Duodenal mucosa (tissue), 2 donors: ENCODE measurements at regions not wholly inside any gene's neighbourhood (a gene's known extent, or its start where the extent isn't known, plus 50 kb on each side); places are given as distances from the start of the nearest gene placed in this dataset.
"Not testable (repeated sequence)": the region's sequence is repeated elsewhere in the genome, so short reads cannot be mapped to it uniquely, and the experiment has no call there.

ENCODE experiments used
- H3K27ac ChIP-seq: one replicate; pipeline ENCODE4 v1.7.0; 2013; ENCODE audit warnings: low read depth, low read length
- H3K27me3 ChIP-seq, 2 donors: one replicate each; pipeline ENCODE4 v1.7.0; 2013; ENCODE audit warnings: low read length in 2 of 2, control low read depth in 1 of 2; ENCODE audit not compliant: insufficient read depth in 2 of 2, control insufficient read depth in 1 of 2
- H3K36me3 ChIP-seq, 2 donors: one replicate each; pipeline ENCODE4 v1.7.0; 2013; ENCODE audit warnings: low read length in 2 of 2, control low read depth in 1 of 2; ENCODE audit not compliant: insufficient read depth in 2 of 2, control insufficient read depth in 1 of 2
- H3K4me1 ChIP-seq, 2 donors: one replicate each; pipeline ENCODE4 v1.7.0; 2013; ENCODE audit warnings: low read length in 2 of 2, control low read depth in 1 of 2; ENCODE audit not compliant: insufficient read depth in 2 of 2, control insufficient read depth in 1 of 2
- H3K4me3 ChIP-seq, 2 donors: one replicate each; pipeline ENCODE4 v1.7.0; 2013; ENCODE audit warnings: low read length in 2 of 2, low read depth in 1 of 2
- H3K9ac ChIP-seq, 2 donors: one replicate each; pipeline ENCODE4 v1.7.0; 2013; ENCODE audit warnings: low read length in 2 of 2, low read depth in 1 of 2
- H3K9me3 ChIP-seq, 2 donors: one replicate each; pipeline ENCODE4 v1.7.0; 2013; ENCODE audit warnings: low read length in 2 of 2, control low read depth in 1 of 2; ENCODE audit not compliant: control insufficient read depth in 1 of 2

- Histone ChIP-seq H3K9me3 (no peaks in the 10 kb centered on the region), H3K9ac (no peak overlapping the region), H3K27me3 (no peaks in the 10 kb centered on the region), H3K4me3 (no peak overlapping the region), H3K36me3 (no peaks in the 10 kb centered on the region), H3K27ac (no peak overlapping the region), H3K4me1 (no peaks in the 10 kb centered on the region)
Measured at GRCh38 chr2:144642131-144642530, 122.2 kb upstream of the ZEB2 start.

GRCh38 chr2:144638250-144638649 is 118.3 kb upstream of the ZEB2 start:
- H3K36me3 ChIP-seq, H3K9me3 ChIP-seq, H3K9ac ChIP-seq, H3K27me3 ChIP-seq, H3K27ac ChIP-seq, H3K4me1 ChIP-seq, H3K4me3 ChIP-seq: not testable (repeated sequence)

- H3K36me3 ChIP-seq, H3K9me3 ChIP-seq, H3K27me3 ChIP-seq, H3K9ac ChIP-seq, H3K27ac ChIP-seq, H3K4me3 ChIP-seq, H3K4me1 ChIP-seq: not testable (repeated sequence)
Measured at GRCh38 chr2:144636860-144637259, 116.9 kb upstream of the ZEB2 start.

DNA sequence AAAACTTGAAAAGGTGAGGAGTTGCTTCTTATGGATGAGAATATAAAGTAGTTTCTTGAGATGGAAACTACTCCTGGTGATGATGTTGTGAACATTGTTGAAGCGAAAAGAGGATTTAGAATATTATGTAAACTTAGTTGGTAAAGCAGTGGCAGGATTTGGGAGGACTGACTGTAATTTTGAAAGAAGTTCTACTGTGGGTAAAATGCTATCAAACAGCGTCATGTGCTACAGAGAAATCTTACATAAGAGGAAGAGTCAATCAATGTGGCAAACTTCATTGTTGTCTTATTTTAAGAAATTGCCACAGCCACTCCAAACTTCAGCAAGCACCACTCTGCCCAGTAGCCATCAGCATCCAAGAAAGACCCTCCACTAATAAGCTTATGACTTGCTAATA is 112.9 kb upstream of the ZEB2 start:
- H3K4me1 ChIP-seq, result no peaks in the 10 kb centered on the region
- H3K4me3 ChIP-seq, result no peak overlapping the region
- no peak overlapping the region for H3K9ac ChIP-seq
- H3K9me3 ChIP-seq, result no peaks in the 10 kb centered on the region
- no peaks in the 10 kb centered on the region for H3K27me3 ChIP-seq
- no peaks in the 10 kb centered on the region for H3K36me3 ChIP-seq
- H3K27ac ChIP-seq, result no peak overlapping the region

- no peaks in the 10 kb centered on the region for H3K27me3 ChIP-seq
- H3K36me3 ChIP-seq, result no peaks in the 10 kb centered on the region
- H3K9me3 ChIP-seq, result no peaks in the 10 kb centered on the region
- no peak overlapping the region for H3K27ac ChIP-seq
- H3K4me1 ChIP-seq, result no peaks in the 10 kb centered on the region
- no peak overlapping the region for H3K9ac ChIP-seq
- no peak overlapping the region for H3K4me3 ChIP-seq
Measured at GRCh38 chr2:144631636-144632035, 111.7 kb upstream of the ZEB2 start.

DNA sequence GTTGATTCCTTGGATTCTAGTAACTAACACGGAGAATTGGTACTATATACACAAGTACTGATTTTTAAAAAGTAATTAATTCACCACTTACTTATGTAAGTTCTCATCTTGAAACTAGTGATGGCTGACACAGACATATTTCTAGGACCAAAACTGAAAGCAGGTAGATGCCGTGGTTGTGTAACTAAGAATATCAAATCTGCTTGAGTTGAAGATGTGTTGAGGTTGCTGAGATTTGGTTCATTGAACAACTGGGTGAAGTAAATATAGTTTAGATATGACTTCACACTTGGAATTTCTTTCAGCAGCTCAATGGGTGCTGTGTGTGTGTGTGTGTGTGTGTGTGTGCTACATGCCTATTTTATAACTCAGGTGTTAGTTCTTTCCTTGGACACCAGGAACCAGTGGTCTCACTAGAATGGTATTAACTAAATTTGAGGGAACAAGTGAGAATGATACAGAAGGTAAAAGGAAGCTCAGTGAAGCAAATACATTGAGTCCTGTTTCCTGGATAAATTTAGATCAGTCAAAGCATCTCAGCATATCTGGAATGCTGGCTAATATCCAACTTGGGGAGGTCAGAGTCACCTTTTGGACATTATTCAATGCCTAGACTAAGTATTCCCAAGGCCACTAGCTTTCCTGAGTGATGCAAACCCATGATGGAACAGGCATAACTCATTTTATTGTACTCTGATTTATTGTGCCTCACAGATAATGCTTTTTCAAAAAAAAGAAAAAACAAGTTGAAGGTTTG is 110.7 kb upstream of the ZEB2 start:
- Histone ChIP-seq H3K9ac (no peak overlapping the region), H3K9me3 (no peaks in the 10 kb centered on the region), H3K4me1 (no peaks in the 10 kb centered on the region)

GRCh38 chr2:144629935-144630334 is 110.0 kb upstream of the ZEB2 start:
- no peak overlapping the region for H3K27ac ChIP-seq
- H3K9me3 ChIP-seq, result no peaks in the 10 kb centered on the region
- H3K36me3 ChIP-seq, result no peaks in the 10 kb centered on the region
- H3K9ac ChIP-seq, result no peak overlapping the region
- no peaks in the 10 kb centered on the region for H3K27me3 ChIP-seq
- H3K4me3 ChIP-seq, result no peak overlapping the region
- H3K4me1 ChIP-seq, result no peaks in the 10 kb centered on the region

More for the DNA sequence above, 110.7 kb upstream of the ZEB2 start:
- Histone ChIP-seq H3K27ac (no peak overlapping the region), H3K4me3 (no peak overlapping the region), H3K36me3 (no peaks in the 10 kb centered on the region), H3K27me3 (no peaks in the 10 kb centered on the region)

GRCh38 chr2:144628566-144628965 is 108.6 kb upstream of the ZEB2 start:
- Histone ChIP-seq H3K4me3 (no peak overlapping the region), H3K27ac (no peak overlapping the region), H3K9me3 (no peaks in the 10 kb centered on the region), H3K4me1 (no peaks in the 10 kb centered on the region), H3K27me3 (no peaks in the 10 kb centered on the region), H3K9ac (no peak overlapping the region), H3K36me3 (no peaks in the 10 kb centered on the region)

DNA sequence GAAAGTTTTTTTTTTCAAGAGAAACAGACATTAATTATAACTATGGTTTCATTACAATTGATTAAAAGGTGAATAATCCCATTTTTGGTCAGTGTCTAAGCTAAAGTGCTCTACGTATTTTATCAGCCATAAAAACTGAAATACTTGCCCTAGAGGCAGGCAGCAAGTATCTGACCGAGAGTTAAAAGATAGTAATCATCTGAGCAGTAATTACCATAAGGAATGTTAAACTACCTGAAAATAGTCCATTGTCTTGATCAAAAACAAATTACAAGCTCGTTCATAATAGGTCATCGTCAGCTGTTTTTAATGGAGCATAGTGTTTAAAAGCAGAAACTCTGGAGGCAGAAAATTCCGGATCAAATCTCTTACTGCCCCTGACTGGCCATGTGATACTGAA is 105.7 kb upstream of the ZEB2 start:
- H3K4me1 ChIP-seq, result no peaks in the 10 kb centered on the region
- H3K27me3 ChIP-seq, result no peaks in the 10 kb centered on the region
- H3K9me3 ChIP-seq, result no peaks in the 10 kb centered on the region
- H3K9ac ChIP-seq, result no peak overlapping the region
- no peak overlapping the region for H3K4me3 ChIP-seq
- no peak overlapping the region for H3K27ac ChIP-seq
- H3K36me3 ChIP-seq, result no peaks in the 10 kb centered on the region

DNA sequence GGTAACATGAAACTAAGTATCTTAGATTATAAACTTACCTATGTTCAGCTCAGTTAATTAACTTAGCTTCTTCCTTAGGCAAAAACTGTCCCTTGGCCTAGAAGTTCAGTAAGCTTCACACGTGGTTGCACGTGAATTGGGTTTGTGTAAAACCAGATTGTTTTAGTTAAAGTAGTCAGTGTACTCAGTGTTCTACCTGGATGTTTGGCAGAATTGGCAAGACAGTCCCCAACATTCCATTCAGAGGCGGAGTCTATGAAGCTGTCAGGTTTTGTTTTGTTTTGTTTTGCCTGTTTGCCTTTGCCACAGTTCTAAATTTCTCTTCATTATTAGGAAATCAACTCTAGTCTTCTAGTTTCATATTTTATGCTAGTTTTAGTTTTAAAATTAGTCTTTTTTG is 105.3 kb upstream of the ZEB2 start:
- Histone ChIP-seq H3K36me3 (no peaks in the 10 kb centered on the region), H3K4me1 (no peaks in the 10 kb centered on the region), H3K9ac (no peak overlapping the region), H3K9me3 (no peaks in the 10 kb centered on the region), H3K27ac (no peak overlapping the region), H3K4me3 (no peak overlapping the region), H3K27me3 (no peaks in the 10 kb centered on the region)

DNA sequence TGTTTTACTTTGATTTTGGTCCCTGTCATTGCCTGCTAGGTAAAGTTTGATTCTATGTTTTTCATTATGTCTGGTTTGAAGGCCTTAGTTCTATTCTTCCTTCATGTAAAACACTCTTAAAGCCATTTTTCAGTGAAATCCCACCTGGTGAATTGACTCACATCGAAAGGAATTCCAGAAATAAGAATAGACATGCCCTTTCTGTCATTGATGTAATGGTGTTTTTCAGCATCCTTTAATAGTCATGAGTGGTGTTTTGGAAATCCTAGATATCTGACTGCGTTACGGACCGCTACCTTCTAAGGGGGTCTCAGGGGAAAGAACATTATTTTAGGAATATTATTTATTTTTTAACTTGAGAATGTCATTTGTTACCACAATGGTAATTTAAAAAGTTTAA is 104.5 kb upstream of the ZEB2 start:
- no peaks in the 10 kb centered on the region for H3K4me1 ChIP-seq
- no peaks in the 10 kb centered on the region for H3K9me3 ChIP-seq
- no peak overlapping the region for H3K9ac ChIP-seq
- no peaks in the 10 kb centered on the region for H3K27me3 ChIP-seq
- H3K4me3 ChIP-seq, result no peak overlapping the region
- no peaks in the 10 kb centered on the region for H3K36me3 ChIP-seq
- H3K27ac ChIP-seq, result no peak overlapping the region
